GM12873 (cell line): ENCODE measurements at regions not wholly inside any gene's neighbourhood (a gene's known extent, or its start where the extent isn't known, plus 50 kb on each side); places are given as distances from the start of the nearest gene placed in this dataset.

Experiments
- CTCF ChIP-seq: IDR thresholded peaks from 2 replicates; pipeline ENCODE4 v1.5.1; 2012; ENCODE audit warnings: low read depth, mild to moderate bottlenecking, moderate library complexity, low read length, control low read depth; ENCODE audit not compliant: insufficient read depth; ENCODE audit errors: missing control alignments

GRCh38 chr6:21968411-21968810 is 328.4 kb downstream of the PRL start:
- no peak for TF ChIP-seq CTCF

GRCh38 chr6:21969192-21969591 is 327.6 kb downstream of the PRL start:
- TF ChIP-seq CTCF = no peak

GRCh38 chr6:21970569-21971300 is 326.1 kb downstream of the PRL start:
- no peak for TF ChIP-seq CTCF

GRCh38 chr6:21971541-21971940 is 325.3 kb downstream of the PRL start:
- TF ChIP-seq CTCF = no peak

GRCh38 chr6:21972516-21972915 is 324.3 kb downstream of the PRL start:
- TF ChIP-seq CTCF = no peak

GRCh38 chr6:21977346-21977745 is 319.5 kb downstream of the PRL start:
- TF ChIP-seq CTCF = no peak

- no peak for TF ChIP-seq CTCF
Measured at GRCh38 chr6:21981235-21981833, 315.5 kb downstream of the PRL start.
